Natural killer cell (primary cell): ENCODE measurements at regions not wholly inside any gene's neighbourhood (a gene's known extent, or its start where the extent isn't known, plus 50 kb on each side); places are given as distances from the start of the nearest gene placed in this dataset.

ENCODE experiments used
- ATAC-seq, 3 donors: fragments of 150-1000 bp in 2 of 3; fragments of 200-7000 bp in 1 of 3; cut with Tn5 transposase; 1 replicate in 1 of 3; 2 replicates in 2 of 3; pipeline ENCODE4 v1.10.0; 2021; ENCODE audit warnings: mild to moderate bottlenecking in 2 of 3, moderate library complexity in 2 of 3
- DNase-seq, 2 donors: peaks; one replicate each; pipeline versions ENCODE4 v3.0.0 to v3.0.0-alpha.2; 2013 to 2021; ENCODE audit warnings: mixed read lengths in 1 of 2
- H3K27ac ChIP-seq: one replicate; pipeline ENCODE4 v1.5.1; 2013; ENCODE audit warnings: mild to moderate bottlenecking, low read length
- H3K27me3 ChIP-seq: one replicate; pipeline ENCODE4 v1.6.1; 2013; ENCODE audit warnings: low read length; ENCODE audit not compliant: control insufficient read depth, insufficient read depth
- H3K36me3 ChIP-seq: one replicate; pipeline ENCODE4 v1.6.1; 2013; ENCODE audit warnings: low read length; ENCODE audit not compliant: control insufficient read depth, insufficient read depth
- H3K4me1 ChIP-seq: one replicate; pipeline ENCODE4 v1.6.1; 2013; ENCODE audit warnings: low read length; ENCODE audit not compliant: control insufficient read depth, insufficient read depth
- H3K4me3 ChIP-seq: one replicate; pipeline ENCODE4 v1.5.1; 2013; ENCODE audit warnings: low read length
- H3K9me3 ChIP-seq: one replicate; pipeline ENCODE4 v1.6.1; 2013; ENCODE audit warnings: low read length; ENCODE audit not compliant: control insufficient read depth, insufficient read depth
- H3K27ac Mint-ChIP-seq, 2 donors: one replicate each; pipeline ENCODE4 v1.8.0; 2022; ENCODE audit warnings: mild to moderate bottlenecking in 2 of 2, mixed read lengths in 2 of 2, moderate library complexity in 1 of 2
- H3K27me3 Mint-ChIP-seq, 2 donors: one replicate each; pipeline ENCODE4 v1.8.0; 2022; ENCODE audit warnings: low read depth in 2 of 2, mixed read lengths in 2 of 2
- H3K36me3 Mint-ChIP-seq: one replicate; pipeline ENCODE4 v1.8.0; 2022; ENCODE audit warnings: mixed read lengths
- H3K4me1 Mint-ChIP-seq, 2 donors: one replicate each; pipeline ENCODE4 v1.8.0; 2022; ENCODE audit warnings: mixed read lengths in 2 of 2
- H3K4me3 Mint-ChIP-seq: one replicate; pipeline ENCODE4 v1.8.0; 2022; ENCODE audit warnings: mild to moderate bottlenecking, moderate library complexity, mixed read lengths
- H3K9me3 Mint-ChIP-seq, 2 donors: one replicate each; pipeline ENCODE4 v1.8.0; 2022; ENCODE audit warnings: mixed read lengths in 2 of 2
- CTCF ChIP-seq: fragments of 200-600 bp; IDR thresholded peaks from one replicate; pipeline ENCODE4 v1.8.0; 2022; ENCODE audit warnings: antibody characterized with exemption
- WGBS: methylation state at CpG from one replicate; pipeline ENCODE4 v1.1.7; 2013; ENCODE audit warnings: missing lambda C conversion rate; ENCODE audit not compliant: insufficient coverage; 5-methylcytosine and 5-hydroxymethylcytosine counted together
- intact Hi-C: fragments of 100-400 bp; cut with micrococcal nuclease; formaldehyde crosslinking; loops from one replicate; pipeline ENCODE4 v1.14.2; 2022

GRCh38 chr1:67540733-67541125 lies 110.5 kb upstream of the SERBP1 start:
- H3K4me1 ChIP-seq = no peaks in the 10 kb centered on the region
- Mint-ChIP-seq H3K4me1 (peaks cover 0 to under 1% of the 10 kb centered on the region in 2 donors), H3K27ac (no peak overlapping the region), H3K27me3 (peaks cover 0 to 2% of the 10 kb centered on the region in 2 donors), H3K9me3 (no peaks in the 10 kb centered on the region), H3K4me3 (no peak overlapping the region), H3K36me3 (no peaks in the 10 kb centered on the region)
- TF ChIP-seq CTCF = no peak
- DNase-seq (no peak), ATAC-seq (no peak)
- no peak overlapping the region for H3K27ac ChIP-seq
- H3K36me3 ChIP-seq = no peaks in the 10 kb centered on the region
- H3K4me3 ChIP-seq = no peak overlapping the region
- no peaks in the 10 kb centered on the region for H3K9me3 ChIP-seq
- WGBS = 83% methylated on average over 1 of the region's 1 CpG
- no peaks in the 10 kb centered on the region for H3K27me3 ChIP-seq
- intact Hi-C loops = no loop called here

GRCh38 chr1:67542747-67543146 lies 112.5 kb upstream of the SERBP1 start:
- Histone ChIP-seq H3K4me1 (no peaks in the 10 kb centered on the region), H3K27me3 (no peaks in the 10 kb centered on the region), H3K4me3 (no peak overlapping the region), H3K36me3 (no peaks in the 10 kb centered on the region), H3K27ac (no peak overlapping the region), H3K9me3 (no peaks in the 10 kb centered on the region)
- TF ChIP-seq CTCF = no peak
- H3K27ac Mint-ChIP-seq = no peak overlapping the region
- H3K4me1 Mint-ChIP-seq = no peaks in the 10 kb centered on the region
- H3K4me3 Mint-ChIP-seq = no peak overlapping the region
- no peaks in the 10 kb centered on the region for H3K9me3 Mint-ChIP-seq
- DNase-seq (no peak), ATAC-seq (no peak)
- H3K36me3 Mint-ChIP-seq = no peaks in the 10 kb centered on the region
- 64% methylated on average over 2 of the region's 2 CpGs for WGBS
- H3K27me3 Mint-ChIP-seq = peaks cover 0 to 3% of the 10 kb centered on the region in 2 donors
- intact Hi-C loops = no loop called here

GRCh38 chr1:67544921-67545320 lies 114.7 kb upstream of the SERBP1 start:
- ATAC-seq (no peak), DNase-seq (no peak)
- no peaks in the 10 kb centered on the region for H3K4me1 Mint-ChIP-seq
- intact Hi-C loops = no loop called here
- H3K9me3 Mint-ChIP-seq = no peaks in the 10 kb centered on the region
- Histone ChIP-seq H3K27me3 (no peaks in the 10 kb centered on the region), H3K9me3 (no peaks in the 10 kb centered on the region), H3K36me3 (no peaks in the 10 kb centered on the region), H3K4me3 (no peak overlapping the region), H3K4me1 (no peaks in the 10 kb centered on the region), H3K27ac (no peak overlapping the region)
- 90% methylated on average over 1 of the region's 1 CpG for WGBS
- no peak for TF ChIP-seq CTCF
- peaks cover 0 to 3% of the 10 kb centered on the region in 2 donors for H3K27me3 Mint-ChIP-seq
- no peak overlapping the region for H3K4me3 Mint-ChIP-seq
- H3K27ac Mint-ChIP-seq = no peak overlapping the region
- H3K36me3 Mint-ChIP-seq = no peaks in the 10 kb centered on the region

GRCh38 chr1:67545364-67545763 lies 115.2 kb upstream of the SERBP1 start:
- Mint-ChIP-seq H3K4me3 (no peak overlapping the region), H3K27me3 (peaks cover 0 to 3% of the 10 kb centered on the region in 2 donors), H3K27ac (no peak overlapping the region), H3K4me1 (no peaks in the 10 kb centered on the region), H3K9me3 (no peaks in the 10 kb centered on the region), H3K36me3 (no peaks in the 10 kb centered on the region)
- no peak for DNase-seq
- no peaks in the 10 kb centered on the region for H3K36me3 ChIP-seq
- no peak for TF ChIP-seq CTCF
- 90% methylated on average over 1 of the region's 1 CpG for WGBS
- no peaks in the 10 kb centered on the region for H3K9me3 ChIP-seq
- H3K4me3 ChIP-seq = no peak overlapping the region
- no peak for ATAC-seq
- no peak overlapping the region for H3K27ac ChIP-seq
- intact Hi-C loops = no loop called here
- no peaks in the 10 kb centered on the region for H3K4me1 ChIP-seq
- H3K27me3 ChIP-seq = no peaks in the 10 kb centered on the region
